NCI-H2029 (cell line): ENCODE measurements at regions not wholly inside any gene's neighbourhood (a gene's known extent, or its start where the extent isn't known, plus 50 kb on each side); places are given as distances from the start of the nearest gene placed in this dataset.
"Not testable (repeated sequence)": the region's sequence is repeated elsewhere in the genome, so short reads cannot be mapped to it uniquely, and the experiment has no call there.

Experiments
- DNase-seq: peaks from one replicate; lab custom pipeline; 2025; lab: John Stamatoyannopoulos, UW

GRCh38 chr10:2097937-2098336 is 360.6 kb upstream of the ADARB2 start:
- DNase-seq, result no peak

GRCh38 chr10:2094171-2094570 is 356.8 kb upstream of the ADARB2 start:
- no peak for DNase-seq

GRCh38 chr10:2083591-2083990 is 346.3 kb upstream of the ADARB2 start:
- no peak for DNase-seq

GRCh38 chr10:2081501-2081900 is 344.2 kb upstream of the ADARB2 start:
- DNase-seq, result no peak

GRCh38 chr10:2079603-2080078 is 342.3 kb upstream of the ADARB2 start:
- DNase-seq, result no peak

- no peak for DNase-seq
Observed at GRCh38 chr10:2077231-2077630, 339.9 kb upstream of the ADARB2 start.

GRCh38 chr10:2076528-2076927 is 339.2 kb upstream of the ADARB2 start:
- DNase-seq, result no peak

GRCh38 chr10:2067015-2067414 is 329.7 kb upstream of the ADARB2 start:
- no peak for DNase-seq

GRCh38 chr10:2054728-2055127 is 317.4 kb upstream of the ADARB2 start:
- DNase-seq, result no peak

GRCh38 chr10:2053805-2054204 is 316.5 kb upstream of the ADARB2 start:
- no peak for DNase-seq

GRCh38 chr10:2051108-2051507 is 313.8 kb upstream of the ADARB2 start:
- DNase-seq, result no peak

GRCh38 chr10:2049560-2049959 is 312.2 kb upstream of the ADARB2 start:
- DNase-seq, result no peak

GRCh38 chr10:2048337-2048973 is 311.1 kb upstream of the ADARB2 start:
- no peak for DNase-seq

GRCh38 chr10:2047679-2048078 is 310.4 kb upstream of the ADARB2 start:
- DNase-seq, result no peak

GRCh38 chr10:2043379-2043778 is 306.1 kb upstream of the ADARB2 start:
- DNase-seq, result no peak

GRCh38 chr10:2038036-2038435 is 300.7 kb upstream of the ADARB2 start:
- DNase-seq, result no peak

GRCh38 chr10:2037246-2037645 is 299.9 kb upstream of the ADARB2 start:
- no peak for DNase-seq

GRCh38 chr10:2036209-2036608 is 298.9 kb upstream of the ADARB2 start:
- no peak for DNase-seq

GRCh38 chr10:2030046-2030445 is 292.7 kb upstream of the ADARB2 start:
- DNase-seq, result no peak

- DNase-seq, result no peak
Observed at GRCh38 chr10:2026936-2027335, 289.6 kb upstream of the ADARB2 start.

GRCh38 chr10:2024750-2025149 is 287.4 kb upstream of the ADARB2 start:
- DNase-seq, result not testable (repeated sequence)

GRCh38 chr10:2023687-2024086 is 286.4 kb upstream of the ADARB2 start:
- DNase-seq, result no peak

GRCh38 chr10:2022401-2022800 is 285.1 kb upstream of the ADARB2 start:
- DNase-seq, result no peak

- DNase-seq, result no peak
Observed at GRCh38 chr10:2020836-2021235, 283.5 kb upstream of the ADARB2 start.
